GF-D8 (cell line): ENCODE measurements at regions not wholly inside any gene's neighbourhood (a gene's known extent, or its start where the extent isn't known, plus 50 kb on each side); places are given as distances from the start of the nearest gene placed in this dataset.
"Not testable (repeated sequence)": the region's sequence is repeated elsewhere in the genome, so short reads cannot be mapped to it uniquely, and the experiment has no call there.

ENCODE experiments used
- DNase-seq: peaks from one replicate; lab custom pipeline; 2025; lab: John Stamatoyannopoulos, UW

DNA sequence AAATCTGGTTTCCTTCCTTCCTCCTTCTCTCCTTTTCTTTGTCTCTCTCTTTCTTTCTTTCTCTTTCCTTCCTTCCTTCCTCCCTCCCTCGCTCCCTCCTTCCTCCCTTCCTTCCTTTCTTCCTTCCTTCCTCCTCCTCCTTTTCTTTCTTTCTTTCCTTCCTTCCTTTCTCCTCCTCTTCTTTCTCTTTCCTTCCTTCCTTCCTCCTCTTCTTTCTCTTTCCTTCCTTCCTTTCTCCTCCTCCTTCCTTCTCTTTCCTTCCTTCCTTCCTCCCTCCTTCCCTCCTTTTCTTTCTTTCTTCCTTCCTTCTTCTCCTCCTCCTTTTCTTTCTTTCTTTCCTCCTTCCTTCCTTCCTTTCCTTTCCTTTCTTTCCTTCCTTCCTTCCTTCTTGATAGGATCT, 61.2 kb downstream of the VIP start:
- DNase-seq, result no peak

DNA sequence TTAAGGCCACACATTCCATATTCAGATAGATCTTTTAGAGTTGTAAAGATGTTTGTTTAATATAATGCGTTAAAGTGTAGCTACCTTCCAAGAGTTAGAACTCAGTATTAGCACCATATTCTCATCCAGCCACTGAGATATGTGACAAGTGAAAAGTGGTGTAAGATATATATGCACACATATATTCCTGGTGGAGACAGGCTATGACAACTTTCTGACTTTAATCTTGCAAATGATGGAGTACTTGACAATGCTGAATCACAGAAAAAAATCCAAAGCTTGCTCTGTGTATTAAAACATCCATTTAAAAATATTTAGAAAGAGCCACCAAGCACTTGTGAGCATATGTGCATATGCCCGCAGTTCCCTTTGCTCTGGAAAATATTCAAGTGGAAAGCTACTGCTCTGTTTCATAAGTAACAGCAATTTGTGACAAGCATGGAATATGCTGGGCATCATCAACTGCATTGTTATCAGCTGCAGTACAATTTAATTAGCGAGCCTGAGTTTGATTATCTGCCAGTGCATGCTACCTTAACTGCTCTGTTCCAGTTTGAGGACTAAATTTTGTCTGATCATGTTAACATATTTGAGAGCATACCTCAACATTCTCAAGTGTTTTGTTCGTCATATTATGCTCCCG, 64.8 kb downstream of the VIP start:
- no peak for DNase-seq

DNA sequence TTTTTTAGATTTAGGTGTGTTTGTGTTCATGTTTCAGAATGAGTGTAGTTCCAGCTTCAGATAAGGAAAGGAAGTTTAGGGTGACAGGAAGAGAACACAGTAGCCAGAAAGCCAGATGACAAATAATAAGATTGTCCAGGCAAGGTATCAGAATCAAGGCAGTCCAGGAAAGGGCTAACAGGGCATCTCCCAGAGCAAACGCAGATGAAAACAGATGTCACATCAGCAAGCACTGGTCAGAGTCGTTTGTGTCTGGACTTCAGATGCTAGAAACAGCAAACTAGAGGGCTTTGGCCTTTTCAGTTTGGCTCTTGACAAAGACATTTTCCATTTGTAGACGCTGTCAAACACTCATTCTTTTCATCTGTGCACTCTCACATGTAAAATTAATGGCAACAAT, 65.5 kb downstream of the VIP start:
- no peak for DNase-seq

DNA sequence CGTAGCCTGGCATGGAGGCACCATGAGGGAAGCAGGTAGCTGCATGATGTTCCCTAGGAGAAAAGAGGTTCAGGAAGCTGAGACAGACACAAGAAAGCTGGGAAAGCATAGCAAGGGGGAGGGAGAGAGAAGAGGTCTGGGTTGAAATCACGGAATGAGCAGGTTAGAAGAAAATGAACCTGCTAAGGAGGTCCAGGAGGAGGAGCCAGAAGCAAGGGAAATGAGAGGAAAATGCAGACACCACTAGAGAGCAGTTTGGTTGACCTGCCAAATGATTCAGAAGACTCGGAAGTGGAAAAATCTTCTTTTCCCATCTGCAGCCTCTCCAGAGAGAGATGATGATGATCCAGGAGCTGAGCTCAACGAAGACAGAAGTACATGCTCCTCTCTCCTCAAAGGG, 70.9 kb downstream of the VIP start:
- DNase-seq, result no peak

DNA sequence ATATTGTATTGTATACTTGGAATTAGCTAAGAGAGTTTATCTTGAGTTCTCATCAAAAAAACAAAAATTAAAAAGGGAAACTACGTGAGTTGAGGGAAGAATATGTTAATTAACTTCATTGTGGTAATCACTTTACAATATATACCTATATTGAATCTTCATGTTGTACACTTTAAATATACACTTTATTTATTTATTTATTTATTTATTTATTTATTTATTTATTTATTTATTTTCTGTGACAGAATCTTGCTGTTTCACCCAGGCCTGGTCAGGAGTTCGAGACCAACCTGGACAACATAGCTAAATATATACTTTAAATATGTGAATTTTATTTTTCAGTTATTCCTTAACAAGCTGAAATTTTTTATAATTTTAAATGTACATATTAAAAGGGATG, 74.1 kb downstream of the VIP start:
- no peak for DNase-seq

DNA sequence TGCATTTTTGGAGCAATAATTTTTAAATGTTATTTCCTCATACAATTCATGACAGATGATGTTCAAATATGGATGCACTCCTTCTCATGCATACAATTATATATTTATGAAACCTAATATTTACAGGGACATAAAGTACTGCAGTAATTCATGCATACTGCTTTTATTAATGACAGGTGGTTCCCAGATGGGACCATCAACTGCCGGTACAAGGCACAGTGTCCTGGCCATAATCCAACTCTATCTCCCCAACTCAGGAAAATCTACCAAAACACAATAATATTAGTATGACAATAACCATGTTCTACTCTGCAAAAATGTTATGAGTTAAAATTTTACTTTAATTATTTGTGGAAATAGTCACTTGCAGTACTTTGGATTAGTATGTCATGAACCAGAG, 77.8 kb downstream of the VIP start:
- DNase-seq, result no peak

DNA sequence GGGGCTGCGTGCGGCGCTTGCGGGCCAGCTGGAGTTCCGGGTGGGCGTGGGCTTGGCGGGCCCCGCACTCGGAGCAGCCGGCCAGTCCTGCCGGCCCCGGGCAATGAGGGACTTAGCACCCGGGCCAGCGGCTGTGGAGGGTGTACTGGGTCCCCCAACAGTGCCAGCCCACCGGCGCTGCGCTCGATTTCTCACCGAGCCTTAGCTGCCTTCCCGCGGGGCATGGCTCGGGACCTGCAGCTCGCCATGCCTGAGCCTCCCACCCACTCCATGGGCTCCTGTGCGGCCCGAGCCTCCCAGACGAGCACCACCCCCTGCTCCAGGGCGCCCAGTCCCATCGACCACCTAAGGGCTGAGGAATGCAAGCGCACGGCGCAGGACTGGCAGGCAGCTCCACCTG, 83.8 kb downstream of the VIP start:
- DNase-seq, result not testable (repeated sequence)

DNA sequence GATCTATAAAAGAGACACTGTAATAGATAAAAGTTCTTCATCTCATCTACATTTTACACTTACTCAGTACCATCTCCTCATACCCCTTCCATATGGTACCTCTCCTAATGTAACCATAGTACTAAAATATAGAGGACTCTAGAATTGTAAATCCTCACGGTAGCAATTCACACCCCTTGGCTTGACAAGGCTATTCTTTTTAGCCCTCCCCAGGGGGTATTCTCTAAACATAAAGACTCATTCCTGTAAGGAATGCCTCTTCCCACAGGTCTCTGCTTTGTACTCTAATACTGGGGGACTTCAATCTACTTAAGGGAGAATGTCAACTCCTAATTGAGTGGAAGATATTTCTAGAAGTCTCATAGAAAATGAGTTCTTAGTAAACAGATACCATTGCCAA, 85.9 kb downstream of the VIP start:
- DNase-seq, result no peak

DNA sequence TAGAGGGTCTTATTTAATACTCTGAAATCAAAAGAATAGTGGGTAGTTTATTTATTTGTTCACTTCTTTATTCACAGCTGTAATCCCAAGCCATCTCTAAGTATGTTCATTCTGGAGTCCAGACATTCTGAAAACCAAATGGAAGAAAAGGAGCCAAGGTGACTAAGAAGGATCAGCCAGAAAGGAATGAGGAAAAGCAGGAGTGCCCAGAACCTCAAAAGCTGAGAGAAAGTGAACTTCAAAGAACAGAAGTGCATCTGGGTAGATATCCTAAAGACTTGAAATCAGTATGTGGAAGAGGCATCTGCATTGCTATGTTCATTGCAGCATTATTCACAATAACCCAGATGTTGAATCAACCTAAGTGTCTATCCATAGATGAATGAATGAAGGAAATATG, 94.8 kb downstream of the VIP start:
- no peak for DNase-seq

DNA sequence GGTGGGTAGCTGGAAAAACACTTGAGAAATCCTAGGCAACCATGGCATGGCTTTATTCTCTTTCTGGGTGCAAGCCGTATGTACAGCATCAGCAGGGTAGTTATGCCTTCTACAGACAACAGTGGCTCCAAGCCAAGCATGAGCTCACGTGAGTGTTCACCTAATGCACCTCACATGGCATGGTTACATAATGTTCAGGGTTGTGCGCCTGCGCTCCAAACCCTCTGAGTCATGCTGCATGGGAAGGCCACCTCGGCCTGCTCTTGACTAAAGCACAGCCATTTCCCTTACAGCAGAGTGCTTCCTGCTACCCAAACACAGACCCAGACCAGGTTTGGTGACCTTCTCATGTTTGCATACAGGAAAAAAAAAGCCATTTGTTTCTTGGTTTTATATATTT, 96.2 kb downstream of the VIP start:
- no peak for DNase-seq

DNA sequence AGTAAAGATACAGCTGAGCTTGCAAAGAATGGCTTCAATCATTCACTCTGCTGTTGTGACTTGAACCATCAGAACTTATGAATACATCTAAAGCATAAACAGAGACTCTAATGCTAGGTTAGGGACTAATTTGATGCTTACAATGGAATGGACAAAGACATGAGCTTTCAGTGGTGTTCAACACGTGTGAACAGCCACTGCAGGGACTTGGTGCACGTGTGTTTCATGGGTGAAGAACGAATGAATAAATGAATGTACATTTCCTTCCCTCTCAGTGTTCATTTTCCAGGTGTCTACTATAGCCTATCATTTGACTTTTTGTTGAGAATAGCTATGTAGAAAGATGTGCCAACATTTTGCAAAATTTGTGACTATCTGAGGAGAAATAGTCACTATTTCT, 98.3 kb downstream of the VIP start:
- no peak for DNase-seq

DNA sequence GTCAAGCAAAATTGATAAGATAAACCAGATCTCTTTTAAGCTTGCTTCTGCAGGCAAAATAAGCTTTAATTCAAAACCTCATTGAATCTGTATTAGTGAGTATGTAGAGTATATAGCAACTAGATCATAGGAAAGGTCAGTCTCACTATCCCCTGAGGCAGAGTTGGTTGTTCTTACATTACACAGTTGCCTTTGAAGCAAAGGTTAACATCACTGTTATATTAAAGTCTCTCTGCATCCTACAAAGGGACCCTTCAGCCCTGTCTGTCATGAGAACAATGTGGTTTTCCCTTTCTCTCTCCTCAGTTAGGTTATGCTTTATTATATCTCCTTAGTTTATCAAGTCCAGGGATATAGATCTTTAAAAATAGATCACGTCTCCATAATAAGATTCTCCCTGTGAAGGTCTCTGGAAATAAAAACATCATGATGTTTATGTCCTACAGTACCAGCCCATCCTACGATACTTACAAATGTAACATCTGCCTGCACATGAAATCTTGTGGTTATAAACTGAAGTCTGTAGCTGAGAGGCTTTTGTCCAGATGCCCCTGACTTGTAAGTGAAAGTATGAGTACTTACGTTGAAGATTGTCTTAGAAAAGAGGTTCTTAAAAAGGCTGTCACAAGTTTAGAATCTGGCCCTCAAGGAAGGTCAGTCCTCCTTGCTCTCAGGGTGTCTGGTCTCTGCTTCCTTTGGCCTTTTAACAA, 103.6 kb downstream of the VIP start:
- DNase-seq, result no peak

DNA sequence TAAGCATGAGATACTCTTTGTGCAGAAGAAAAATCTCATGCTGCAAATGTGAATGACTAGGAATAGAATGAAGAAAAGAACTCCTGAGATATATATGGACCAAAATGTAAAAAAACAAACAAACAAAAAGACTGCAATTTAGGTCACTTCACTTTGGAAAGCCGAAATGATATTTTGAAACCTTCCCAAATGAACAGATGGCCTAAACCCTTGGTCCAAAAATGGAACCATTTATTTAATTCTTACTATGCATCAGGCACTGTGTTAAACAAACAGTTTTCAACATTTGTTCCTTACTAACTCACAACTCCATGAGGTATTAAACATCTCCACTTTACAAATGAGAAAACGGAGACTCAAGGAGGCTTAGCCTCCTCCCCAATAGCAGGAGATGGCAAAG, 107.5 kb downstream of the VIP start:
- no peak for DNase-seq

DNA sequence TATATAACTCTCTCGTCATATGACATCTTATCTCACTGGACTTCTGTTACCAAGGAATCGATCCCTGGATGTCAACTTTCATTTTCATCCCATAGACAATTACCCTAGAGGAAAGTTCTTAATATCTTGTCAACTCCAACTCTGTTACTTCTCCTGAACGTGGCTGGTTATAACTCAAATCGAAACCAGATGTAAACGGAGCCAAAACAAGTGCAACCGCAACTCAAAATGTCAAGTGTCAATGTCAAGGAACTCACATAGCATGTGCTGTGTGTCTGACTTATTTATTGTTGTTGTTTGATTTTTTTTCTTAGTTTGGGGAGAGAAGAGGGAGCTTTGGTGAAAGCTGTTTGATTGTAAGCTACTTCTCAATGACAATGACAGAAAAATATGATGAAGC, 108.6 kb downstream of the VIP start:
- DNase-seq, result no peak

DNA sequence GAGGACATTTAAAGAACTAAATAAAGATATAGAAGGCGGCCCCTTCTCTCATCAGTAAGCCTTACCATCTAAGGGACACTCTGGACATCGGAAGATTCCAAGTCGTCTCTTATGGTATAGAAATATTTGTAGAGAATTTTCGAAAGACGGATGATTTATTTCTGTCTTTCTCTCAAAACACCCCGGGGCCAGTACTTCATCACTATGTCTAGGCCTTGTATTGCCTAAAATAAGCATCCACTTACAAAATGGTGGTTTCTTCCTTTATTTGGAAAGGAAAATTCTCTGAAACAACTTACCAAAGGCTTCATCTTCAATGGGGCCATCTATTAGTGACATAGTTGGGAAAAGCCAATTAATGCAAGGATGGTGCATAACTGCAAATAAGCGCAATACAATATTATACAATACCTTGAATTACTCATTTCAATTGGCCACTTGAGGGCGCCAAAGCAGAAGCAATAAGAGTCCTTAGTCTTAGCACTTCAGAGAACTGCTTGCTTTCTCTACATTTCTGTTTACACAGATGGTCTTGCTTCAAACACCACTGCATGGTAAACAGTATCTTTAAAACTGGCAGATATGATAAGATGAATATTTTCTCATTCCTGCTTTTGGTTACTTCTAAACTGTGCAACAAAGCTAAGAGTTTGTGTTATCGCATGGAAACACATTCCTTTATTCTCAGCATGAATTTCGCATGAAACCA, 113.2 kb downstream of the VIP start:
- DNase-seq, result no peak

DNA sequence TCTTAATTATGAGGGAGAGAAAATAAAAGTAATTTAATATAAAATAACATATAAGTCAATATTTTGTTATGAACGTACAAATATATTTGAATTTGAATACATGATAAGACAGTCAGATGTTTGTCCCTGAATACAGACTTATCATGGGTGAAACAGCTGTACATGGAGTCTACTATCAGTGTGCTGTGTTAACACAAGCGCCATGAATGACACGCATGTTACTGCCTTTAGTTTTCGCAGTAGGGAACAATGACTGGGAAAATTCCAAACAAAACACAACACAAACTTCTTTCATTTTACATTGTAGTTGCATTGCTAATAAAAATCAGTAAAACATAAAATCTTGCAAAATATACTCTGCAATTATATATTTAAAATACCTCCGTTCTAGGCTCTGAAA, 108.6 kb downstream of the FBXO5 start:
- DNase-seq, result no peak

DNA sequence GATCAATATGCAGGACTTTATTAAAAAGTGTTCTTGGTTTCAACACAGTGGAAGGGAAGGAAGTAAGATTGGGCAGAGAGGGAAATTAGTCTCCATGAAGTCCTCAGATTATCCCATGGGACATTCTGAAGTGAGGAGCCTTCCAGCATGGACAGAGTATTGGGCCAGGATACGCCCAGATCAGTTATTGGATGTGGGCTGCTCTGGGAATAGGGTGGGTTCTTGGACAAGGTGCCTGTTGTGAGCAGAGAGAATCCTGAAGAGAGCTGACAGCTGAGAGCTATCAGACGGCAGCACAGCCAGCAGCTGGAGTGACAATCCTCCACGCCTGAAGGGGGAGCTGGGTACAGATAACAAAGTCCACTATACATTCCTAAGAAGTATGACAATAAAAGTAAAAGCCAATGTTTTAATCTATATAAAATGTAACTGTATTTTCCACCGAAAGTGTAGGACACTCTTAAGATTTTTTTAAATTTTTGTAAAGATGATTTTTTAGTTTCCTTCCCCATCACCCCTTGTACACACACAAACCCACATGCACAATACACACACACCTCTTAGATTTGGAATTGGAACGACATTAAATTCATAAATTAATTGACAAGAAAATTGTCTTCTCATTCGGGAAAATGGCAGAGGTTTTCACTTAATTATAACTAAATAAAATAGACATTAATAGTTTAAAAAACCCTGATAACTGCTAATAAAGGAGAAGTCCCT, 107.8 kb downstream of the FBXO5 start:
- DNase-seq, result no peak

DNA sequence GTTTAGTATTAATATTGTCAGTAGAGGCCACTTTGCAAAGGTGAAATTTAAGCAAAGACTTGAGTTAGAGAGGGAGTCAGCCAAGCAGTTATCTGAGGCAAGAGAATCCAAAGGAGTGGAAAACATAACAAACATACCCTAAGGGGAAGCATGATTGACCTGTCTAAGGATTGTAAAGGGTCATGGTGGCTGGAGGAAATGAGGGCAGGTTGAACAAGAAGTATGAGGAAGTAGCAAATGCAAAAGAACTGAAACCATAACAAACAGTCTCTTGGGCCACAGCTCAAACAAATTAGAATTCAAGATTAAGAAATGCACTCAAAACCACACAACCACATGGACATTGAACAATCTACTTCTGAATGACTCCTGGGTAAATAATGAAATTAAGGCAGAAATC, 103.2 kb downstream of the FBXO5 start:
- DNase-seq, result no peak

DNA sequence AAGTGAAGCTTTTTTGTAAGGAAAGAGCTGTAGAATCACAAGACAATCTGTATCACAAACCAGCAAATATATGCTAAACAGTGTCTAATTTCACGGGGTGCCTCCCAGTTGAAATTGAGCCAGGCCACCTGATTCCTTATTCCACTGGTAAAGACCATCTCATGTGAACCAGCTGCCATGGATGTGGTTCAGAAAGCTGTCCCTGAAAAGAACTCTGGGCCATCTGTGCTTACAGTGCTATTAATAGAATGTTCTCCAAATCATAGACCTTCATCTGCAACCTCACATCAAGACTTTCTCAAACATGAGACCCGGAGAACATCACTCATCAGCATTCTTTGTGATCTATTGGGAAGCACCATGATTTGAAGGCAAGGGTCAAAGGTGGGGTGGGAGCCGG, 89.7 kb downstream of the FBXO5 start:
- no peak for DNase-seq

DNA sequence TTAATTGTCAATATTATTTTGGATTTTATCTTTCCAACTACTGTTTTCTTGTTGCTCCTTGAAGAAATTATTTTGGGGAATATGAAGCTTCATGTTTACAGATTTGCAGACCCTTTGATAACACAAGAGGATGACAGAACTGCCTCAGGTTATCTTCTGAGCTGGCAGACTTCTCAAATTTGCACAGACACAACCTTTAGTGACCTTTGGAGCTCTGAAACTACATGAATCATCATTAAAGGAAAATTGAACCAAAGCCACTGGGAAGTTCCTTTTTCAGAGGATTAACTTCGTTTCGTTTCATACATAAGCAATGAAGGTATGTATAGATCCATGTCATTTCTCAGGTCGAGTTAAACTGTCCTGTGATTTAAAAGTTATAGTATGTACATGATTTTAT, 85.9 kb downstream of the FBXO5 start:
- DNase-seq, result no peak

DNA sequence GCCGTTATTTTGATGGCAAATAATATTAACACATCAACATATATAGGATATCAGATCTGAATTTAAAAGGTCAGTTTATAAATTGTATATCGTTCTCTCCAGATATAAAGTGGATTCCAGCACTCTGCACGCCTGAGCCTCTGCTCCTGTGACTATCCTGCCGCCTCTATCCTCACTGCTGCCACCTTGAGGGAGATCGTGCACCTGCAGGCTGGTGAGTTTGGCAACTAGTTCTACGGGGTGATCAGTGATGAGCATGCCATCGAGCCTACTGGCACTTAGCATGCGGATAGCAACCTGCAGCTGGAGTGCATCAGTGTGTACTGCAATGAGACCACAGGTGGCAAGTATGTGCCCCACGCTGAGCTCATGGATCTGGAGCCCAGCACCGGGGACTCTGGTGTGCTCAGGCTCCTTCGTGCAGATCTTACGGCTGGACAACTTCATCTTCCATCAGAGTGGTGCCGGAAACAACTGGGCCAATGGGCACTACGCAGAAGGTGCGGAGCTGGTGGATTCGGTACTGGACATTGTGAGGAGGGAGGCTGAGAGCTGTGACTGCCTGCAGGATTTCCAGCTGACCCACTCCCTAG, 84.9 kb downstream of the FBXO5 start:
- no peak for DNase-seq

DNA sequence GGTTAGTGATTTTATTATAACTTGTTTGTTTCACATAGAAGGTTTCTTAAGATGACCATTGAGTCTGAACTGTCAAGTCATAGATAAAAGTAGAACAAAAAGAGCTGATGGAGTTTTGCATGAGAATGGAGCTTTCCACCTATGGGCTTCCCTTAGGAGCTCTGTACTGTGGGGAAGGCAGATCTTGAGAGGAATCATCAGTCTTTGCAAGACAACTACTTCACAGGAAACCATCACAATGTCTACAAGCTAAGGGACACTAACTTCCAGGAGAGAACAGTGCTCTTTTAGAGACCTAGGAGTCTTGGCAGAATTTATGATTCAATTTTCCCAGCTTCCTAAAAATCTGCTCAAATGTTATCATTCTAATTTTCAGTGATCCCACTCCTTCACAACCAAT, 78.2 kb downstream of the FBXO5 start:
- no peak for DNase-seq
